ENCODE measurements at regions not wholly inside any gene's neighbourhood (a gene's known extent, or its start where the extent isn't known, plus 50 kb on each side); places are given as distances from the start of the nearest gene placed in this dataset.

DNA sequence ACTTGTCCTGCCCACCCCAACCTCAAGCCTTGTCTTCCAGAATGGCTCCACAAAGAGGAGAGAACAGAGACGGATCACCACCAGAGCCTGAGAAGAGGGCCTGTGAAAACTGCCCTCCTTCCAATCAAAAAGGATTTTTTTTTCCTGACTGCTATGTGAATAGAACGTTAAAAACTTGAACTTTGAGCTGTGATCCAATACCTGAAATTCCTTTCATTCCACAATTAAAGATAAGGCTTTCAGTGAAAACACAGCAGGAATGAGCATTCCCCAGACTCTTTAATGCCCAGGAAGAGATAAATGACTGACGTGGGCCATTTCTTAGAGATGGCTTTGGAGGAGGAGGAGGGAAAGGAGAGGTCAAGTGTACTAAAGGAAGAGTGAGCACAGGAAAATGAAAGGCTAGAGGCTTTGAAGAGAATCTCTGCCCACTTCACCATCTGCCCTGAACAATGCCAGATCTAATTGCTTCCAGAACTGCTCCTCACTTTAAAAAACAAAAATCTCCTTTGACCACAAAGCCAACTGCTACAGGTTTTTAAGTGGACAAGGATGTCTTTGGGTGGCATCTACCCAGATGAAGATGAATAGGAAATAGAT is 177.9 kb upstream of the MAP3K1 start:
- TF ChIP-seq, protein P1, sequence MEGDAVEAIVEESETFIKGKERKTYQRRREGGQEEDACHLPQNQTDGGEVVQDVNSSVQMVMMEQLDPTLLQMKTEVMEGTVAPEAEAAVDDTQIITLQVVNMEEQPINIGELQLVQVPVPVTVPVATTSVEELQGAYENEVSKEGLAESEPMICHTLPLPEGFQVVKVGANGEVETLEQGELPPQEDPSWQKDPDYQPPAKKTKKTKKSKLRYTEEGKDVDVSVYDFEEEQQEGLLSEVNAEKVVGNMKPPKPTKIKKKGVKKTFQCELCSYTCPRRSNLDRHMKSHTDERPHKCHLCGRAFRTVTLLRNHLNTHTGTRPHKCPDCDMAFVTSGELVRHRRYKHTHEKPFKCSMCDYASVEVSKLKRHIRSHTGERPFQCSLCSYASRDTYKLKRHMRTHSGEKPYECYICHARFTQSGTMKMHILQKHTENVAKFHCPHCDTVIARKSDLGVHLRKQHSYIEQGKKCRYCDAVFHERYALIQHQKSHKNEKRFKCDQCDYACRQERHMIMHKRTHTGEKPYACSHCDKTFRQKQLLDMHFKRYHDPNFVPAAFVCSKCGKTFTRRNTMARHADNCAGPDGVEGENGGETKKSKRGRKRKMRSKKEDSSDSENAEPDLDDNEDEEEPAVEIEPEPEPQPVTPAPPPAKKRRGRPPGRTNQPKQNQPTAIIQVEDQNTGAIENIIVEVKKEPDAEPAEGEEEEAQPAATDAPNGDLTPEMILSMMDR (IDR thresholded peaks at IDR 0.05): no peak
- TF ChIP-seq POLR2A (IDR thresholded peaks at IDR 0.05): no peak

Measured in right lobe of liver (tissue), 4 donors.